Activated CD8-positive, alpha-beta T cell treated with anti-CD3 and anti-CD28 coated beads for 36 hours (primary cell): ENCODE measurements at regions not wholly inside any gene's neighbourhood (a gene's known extent, or its start where the extent isn't known, plus 50 kb on each side); places are given as distances from the start of the nearest gene placed in this dataset.

Source experiments
- ATAC-seq: fragments of 200-7000 bp; cut with Tn5 transposase; one replicate; pipeline ENCODE4 v1.10.0; 2021; ENCODE audit warnings: mild to moderate bottlenecking, moderate library complexity
- CTCF ChIA-PET: fragments of 350-600 bp; sonication (Branson Sonifier 250); formaldehyde crosslinking; loops from one replicate; lab custom pipeline; 2021; ENCODE audit warnings: antibody characterized with exemption; lab: Charles Lee
- POLR2A ChIA-PET: fragments of 350-600 bp; sonication (Branson Sonifier 250); formaldehyde crosslinking; loops from one replicate; lab custom pipeline; 2021; ENCODE audit warnings: antibody characterized with exemption; lab: Charles Lee
- DNase-seq: peaks from one replicate; pipeline ENCODE4 v3.0.0-alpha.2; 2020
- H3K27ac Mint-ChIP-seq: one replicate; pipeline ENCODE4 v1.8.0; 2021; ENCODE audit warnings: mild to moderate bottlenecking, mixed read lengths
- H3K27me3 Mint-ChIP-seq: one replicate; pipeline ENCODE4 v1.8.0; 2021; ENCODE audit warnings: mixed read lengths
- H3K36me3 Mint-ChIP-seq: one replicate; pipeline ENCODE4 v1.8.0; 2021; ENCODE audit warnings: low read depth, mixed read lengths
- H3K4me1 Mint-ChIP-seq: one replicate; pipeline ENCODE4 v1.8.0; 2021; ENCODE audit warnings: low read depth, mixed read lengths
- H3K4me3 Mint-ChIP-seq: one replicate; pipeline ENCODE4 v1.8.0; 2021; ENCODE audit warnings: mild to moderate bottlenecking, moderate library complexity, mixed read lengths
- H3K9me3 Mint-ChIP-seq: one replicate; pipeline ENCODE4 v1.8.0; 2021; ENCODE audit warnings: mixed read lengths
- intact Hi-C: fragments of 100-400 bp; cut with micrococcal nuclease; formaldehyde crosslinking; loops from one replicate; pipeline ENCODE4 v1.10.0; 2022
- TF ChIP-seq, protein P1 (sequence below): fragments of 200-600 bp; IDR thresholded peaks from one replicate; pipeline ENCODE4 v1.8.0; 2022; ENCODE audit warnings: antibody characterized with exemption, mild to moderate bottlenecking

DNA sequence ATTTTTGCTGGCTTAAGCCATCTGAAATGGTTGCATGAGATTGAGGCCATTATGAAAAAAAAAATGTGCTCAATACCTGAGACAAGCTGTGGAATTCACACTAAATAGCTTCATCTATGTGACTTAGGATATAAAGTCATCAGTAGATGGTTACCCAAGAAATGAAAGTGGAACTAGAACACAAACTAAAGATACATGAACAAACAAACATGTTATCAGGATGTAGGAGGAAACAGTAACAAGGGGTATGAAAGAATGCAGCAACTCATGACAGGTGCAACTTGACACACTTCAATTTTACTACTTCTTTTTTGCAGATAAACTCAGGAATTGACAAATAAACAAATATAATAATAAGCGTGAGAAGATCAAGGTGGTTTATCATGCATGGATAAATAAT, 155.0 kb downstream of the WT1 start:
- Mint-ChIP-seq H3K27ac (no peak overlapping the region), H3K9me3 (no peaks in the 10 kb centered on the region), H3K36me3 (no peaks in the 10 kb centered on the region), H3K27me3 (peaks cover 29% of the 10 kb centered on the region), H3K4me1 (no peaks in the 10 kb centered on the region), H3K4me3 (no peak overlapping the region)
- TF ChIP-seq, protein P1, sequence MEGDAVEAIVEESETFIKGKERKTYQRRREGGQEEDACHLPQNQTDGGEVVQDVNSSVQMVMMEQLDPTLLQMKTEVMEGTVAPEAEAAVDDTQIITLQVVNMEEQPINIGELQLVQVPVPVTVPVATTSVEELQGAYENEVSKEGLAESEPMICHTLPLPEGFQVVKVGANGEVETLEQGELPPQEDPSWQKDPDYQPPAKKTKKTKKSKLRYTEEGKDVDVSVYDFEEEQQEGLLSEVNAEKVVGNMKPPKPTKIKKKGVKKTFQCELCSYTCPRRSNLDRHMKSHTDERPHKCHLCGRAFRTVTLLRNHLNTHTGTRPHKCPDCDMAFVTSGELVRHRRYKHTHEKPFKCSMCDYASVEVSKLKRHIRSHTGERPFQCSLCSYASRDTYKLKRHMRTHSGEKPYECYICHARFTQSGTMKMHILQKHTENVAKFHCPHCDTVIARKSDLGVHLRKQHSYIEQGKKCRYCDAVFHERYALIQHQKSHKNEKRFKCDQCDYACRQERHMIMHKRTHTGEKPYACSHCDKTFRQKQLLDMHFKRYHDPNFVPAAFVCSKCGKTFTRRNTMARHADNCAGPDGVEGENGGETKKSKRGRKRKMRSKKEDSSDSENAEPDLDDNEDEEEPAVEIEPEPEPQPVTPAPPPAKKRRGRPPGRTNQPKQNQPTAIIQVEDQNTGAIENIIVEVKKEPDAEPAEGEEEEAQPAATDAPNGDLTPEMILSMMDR, result no peak
- CTCF ChIA-PET, result interaction anchor here (2.4 kb wide), 1 partner anchor 10 kb away, joined by 5 read pairs; no protein-coding TSS in a partner anchor
- no peak for ATAC-seq
- POLR2A ChIA-PET, result no interaction called here
- DNase-seq, result no peak
- intact Hi-C loops, result no loop called here

DNA sequence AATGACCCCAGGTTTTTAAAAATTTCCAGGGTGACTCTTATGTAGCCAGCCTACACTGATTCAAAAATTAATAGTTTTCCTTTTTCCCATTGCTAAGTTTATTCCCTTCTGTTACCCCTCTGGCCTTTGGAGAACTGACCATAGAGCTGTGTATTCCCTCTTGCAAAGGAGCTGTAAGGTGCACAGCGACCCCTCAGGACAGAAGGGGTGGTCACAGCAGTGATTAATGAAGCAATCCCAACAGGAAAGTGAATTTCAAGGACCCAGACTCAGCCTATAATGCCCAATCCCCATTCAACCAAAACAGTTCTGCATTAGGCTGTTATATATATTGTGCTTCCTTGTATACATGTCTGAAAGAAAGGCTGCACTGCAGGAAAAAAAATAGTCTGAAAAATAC, 147.1 kb downstream of the WT1 start:
- Mint-ChIP-seq H3K9me3 (peaks cover 6% of the 10 kb centered on the region), H3K4me1 (no peaks in the 10 kb centered on the region), H3K4me3 (no peak overlapping the region), H3K36me3 (no peaks in the 10 kb centered on the region), H3K27ac (no peak overlapping the region), H3K27me3 (peaks cover 9% of the 10 kb centered on the region)
- POLR2A ChIA-PET, result no interaction called here
- CTCF ChIA-PET, result interaction anchor here (3.2 kb wide), 1 partner anchor 9 kb away, joined by 14 read pairs; no protein-coding TSS in a partner anchor
- ATAC-seq, result no peak
- no peak for DNase-seq
- intact Hi-C loops, result no loop called here
- TF ChIP-seq, protein P1, result no peak

DNA sequence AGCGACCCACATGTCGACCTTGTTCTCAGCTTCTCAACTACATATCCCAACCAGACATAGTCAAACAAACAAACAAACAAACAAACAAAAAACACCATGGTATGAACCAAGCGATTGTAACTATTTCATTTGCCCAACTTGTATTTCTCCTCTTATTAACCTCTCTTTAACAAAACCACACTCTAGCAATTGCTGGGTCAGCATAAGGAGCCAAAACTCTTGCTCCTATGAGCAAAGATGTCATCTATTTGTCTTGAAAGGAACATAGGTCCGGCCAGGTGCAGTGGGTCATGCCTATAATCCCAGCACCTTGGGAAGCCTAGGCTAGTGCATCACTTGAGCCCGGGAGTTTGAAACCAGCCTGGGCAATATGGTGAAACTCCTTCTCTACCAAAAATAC, 145.6 kb downstream of the WT1 start:
- H3K4me3 Mint-ChIP-seq, result no peak overlapping the region
- peaks cover 6% of the 10 kb centered on the region for H3K9me3 Mint-ChIP-seq
- TF ChIP-seq, protein P1, result no peak
- ChIA-PET CTCF (interaction anchor here (1.0 to 3.2 kb wide), 3 partner anchors 8 to 58 kb away, joined by 3 to 14 read pairs (median 5); no protein-coding TSS in a partner anchor), POLR2A (no interaction called here)
- DNase-seq, result no peak
- intact Hi-C loops, result no loop called here
- peaks cover 2% of the 10 kb centered on the region for H3K27me3 Mint-ChIP-seq
- no peak overlapping the region for H3K27ac Mint-ChIP-seq
- no peaks in the 10 kb centered on the region for H3K36me3 Mint-ChIP-seq
- H3K4me1 Mint-ChIP-seq, result no peaks in the 10 kb centered on the region
- ATAC-seq, result no peak

DNA sequence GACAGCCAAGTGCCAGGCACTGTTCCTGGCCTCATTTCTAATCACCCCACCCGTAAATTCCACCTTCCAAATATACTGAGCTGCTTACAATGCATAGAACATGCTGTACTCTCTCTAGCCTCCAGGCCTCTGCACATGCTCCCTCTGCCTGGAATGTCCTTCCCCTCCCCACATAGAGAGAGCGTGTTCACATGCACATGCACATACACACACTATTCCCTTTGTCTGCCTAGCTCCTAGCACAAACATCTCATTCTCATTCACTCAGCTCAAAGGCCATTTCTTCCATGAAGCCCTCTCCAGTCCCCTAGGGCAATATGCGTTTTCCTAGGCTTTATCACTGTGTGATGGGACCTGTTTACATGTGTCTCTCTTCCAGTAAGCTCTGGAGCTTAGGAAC, 144.6 kb downstream of the WT1 start:
- ChIA-PET POLR2A (no interaction called here), CTCF (interaction anchor here (1.4 kb wide), 1 partner anchor 10 kb away, joined by 5 read pairs; no protein-coding TSS in a partner anchor)
- Mint-ChIP-seq H3K27me3 (peaks cover 2% of the 10 kb centered on the region), H3K27ac (no peak overlapping the region), H3K4me3 (no peak overlapping the region), H3K4me1 (no peaks in the 10 kb centered on the region), H3K36me3 (no peaks in the 10 kb centered on the region), H3K9me3 (peaks cover 4% of the 10 kb centered on the region)
- no peak for DNase-seq
- intact Hi-C loops, result no loop called here
- ATAC-seq, result no peak
- TF ChIP-seq, protein P1, result no peak

DNA sequence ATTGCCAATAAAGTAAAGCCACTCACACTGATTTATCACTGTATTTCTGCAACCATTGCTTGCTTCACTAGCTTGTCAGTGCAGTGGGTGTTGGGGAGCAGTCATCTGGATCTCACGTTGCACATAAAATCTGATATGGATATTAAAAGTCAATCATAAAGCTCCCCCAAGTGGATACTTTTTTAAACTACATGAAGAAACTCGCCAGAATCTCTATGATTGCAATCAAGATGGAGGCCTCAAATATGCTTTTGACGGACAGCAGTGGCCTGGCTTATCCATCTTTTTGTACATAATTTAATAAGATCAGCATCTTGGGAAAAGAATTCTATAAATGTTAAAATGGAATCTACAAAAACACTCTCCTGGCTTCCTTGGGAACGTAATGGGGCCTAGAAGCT, 137.7 kb downstream of the WT1 start:
- peak; percentile 51 for ATAC-seq
- Mint-ChIP-seq H3K9me3 (no peaks in the 10 kb centered on the region), H3K36me3 (no peaks in the 10 kb centered on the region), H3K27me3 (peaks cover 2% of the 10 kb centered on the region), H3K4me1 (no peaks in the 10 kb centered on the region), H3K4me3 (no peak overlapping the region), H3K27ac (no peak overlapping the region)
- CTCF ChIA-PET, result interaction anchor here (0.8 to 2.7 kb wide), 15 partner anchors 9 to 247 kb away, joined by 3 to 14 read pairs (median 4); no protein-coding TSS in a partner anchor
- intact Hi-C loops, result loop anchor here (5.0 kb wide), 1 partner anchor 245 kb away; no protein-coding TSS in a partner anchor
- TF ChIP-seq, protein P1, result peak; percentile 44
- POLR2A ChIA-PET, result no interaction called here
- no peak for DNase-seq
